ENCODE measurements at regions not wholly inside any gene's neighbourhood (a gene's known extent, or its start where the extent isn't known, plus 50 kb on each side); places are given as distances from the start of the nearest gene placed in this dataset.

GRCh38 chr14:36465178-36465577 lies 54.9 kb downstream of the NKX2-1 start:
- TF ChIP-seq POLR2A (IDR thresholded peaks at IDR 0.05; ENCODE audit: extremely low read depth, insufficient read length): no peak
- no peak for TF ChIP-seq CTCF (IDR thresholded peaks at IDR 0.05; ENCODE audit: low read depth, low read length)
